WTC11 (cell line): ENCODE measurements at regions not wholly inside any gene's neighbourhood (a gene's known extent, or its start where the extent isn't known, plus 50 kb on each side); places are given as distances from the start of the nearest gene placed in this dataset.

Experiments
- AFF4 ChIP-seq: sonication (generic); formaldehyde crosslinking; IDR thresholded peaks from 2 replicates; pipeline ENCODE4 v1.8.1; 2023; ENCODE audit warnings: mild to moderate bottlenecking, missing genetic modification reagents, borderline replicate concordance
- ATF6 ChIP-seq: sonication (generic); formaldehyde crosslinking; IDR thresholded peaks from 2 replicates; pipeline ENCODE4 v1.8.1; 2023; ENCODE audit warnings: mild to moderate bottlenecking, missing genetic modification reagents
- CBFB ChIP-seq: sonication (generic); formaldehyde crosslinking; IDR thresholded peaks from 2 replicates; pipeline ENCODE4 v1.8.1; 2022; ENCODE audit warnings: mild to moderate bottlenecking, low read depth, missing genetic modification reagents
- CTCF ChIP-seq: fragments of 200-600 bp; IDR thresholded peaks from 2 replicates; pipeline ENCODE4 v1.8.0; 2022; ENCODE audit warnings: antibody characterized with exemption
- ETV6 ChIP-seq: sonication (generic); formaldehyde crosslinking; IDR thresholded peaks from 2 replicates; pipeline ENCODE4 v1.8.1; 2022; ENCODE audit warnings: mild to moderate bottlenecking, missing genetic modification reagents
- IRF2 ChIP-seq: sonication (generic); formaldehyde crosslinking; IDR thresholded peaks from 2 replicates; pipeline ENCODE4 v1.8.0; 2022; ENCODE audit warnings: low read depth, missing genetic modification reagents, borderline replicate concordance
- JUN ChIP-seq: sonication (generic); formaldehyde crosslinking; IDR thresholded peaks from 2 replicates; pipeline ENCODE4 v1.8.0; 2023; ENCODE audit warnings: mild to moderate bottlenecking, missing genetic modification reagents
- NFYB ChIP-seq: sonication (generic); formaldehyde crosslinking; conservative IDR thresholded peaks from 2 replicates; pipeline ENCODE4 v1.8.0; 2022; ENCODE audit warnings: low read depth, missing genetic modification reagents
- TEAD4 ChIP-seq: sonication (generic); formaldehyde crosslinking; IDR thresholded peaks from 2 replicates; pipeline ENCODE4 v1.8.0; 2022; ENCODE audit warnings: mild to moderate bottlenecking, missing genetic modification reagents
- USF2 ChIP-seq: sonication (generic); formaldehyde crosslinking; IDR thresholded peaks from 2 replicates; pipeline ENCODE4 v1.8.1; 2023; ENCODE audit warnings: mild to moderate bottlenecking, missing genetic modification reagents, moderate library complexity

GRCh38 chr21:41112740-41113692, 54.9 kb upstream of the BACE2 start:
- no peak for TF ChIP-seq AFF4 (CRISPR knock-in tag)
- TF ChIP-seq IRF2 (CRISPR knock-in tag): no peak
- no peak for TF ChIP-seq CTCF
- TF ChIP-seq ETV6 (CRISPR knock-in tag): no peak
- no peak for TF ChIP-seq TEAD4
- no peak for TF ChIP-seq CBFB (CRISPR knock-in tag)
- no peak for TF ChIP-seq USF2 (CRISPR knock-in tag)
- no peak for TF ChIP-seq ATF6 (CRISPR knock-in tag)
- TF ChIP-seq NFYB: no peak
- no peak for TF ChIP-seq JUN (CRISPR knock-in tag)
